IMR-90 (cell line): ENCODE measurements at regions not wholly inside any gene's neighbourhood (a gene's known extent, or its start where the extent isn't known, plus 50 kb on each side); places are given as distances from the start of the nearest gene placed in this dataset.

Experiments
- ATAC-seq: fragments of 200-7000 bp; cut with Tn5 transposase; 2 replicates; pipeline ENCODE4 v1.9.1; 2020; ENCODE audit warnings: low read depth, mild to moderate bottlenecking, moderate library complexity
- BruUV-seq: library from RNA; stranded (reverse); fragments of 400-500 nt; replicated peaks from 2 replicates; lab custom pipeline; 2021; lab: Mats Ljungman, UMichigan
- CTCF ChIA-PET: fragments of 300-600 bp; formaldehyde crosslinking; extraction: SDS; loops from one replicate; lab custom pipeline; 2021; ENCODE audit warnings: antibody characterized with exemption; lab: Yijun Ruan, JAX
- POLR2A ChIA-PET: fragments of 300-600 bp; sonication (Branson Sonifier 250); formaldehyde crosslinking; loops from one replicate; lab custom pipeline; 2022; ENCODE audit warnings: antibody characterized with exemption; ENCODE audit not compliant: unreplicated experiment; lab: Charles Lee
- DNase-seq: peaks from one replicate; pipeline ENCODE4 v3.0.0; 2013
- H2AFZ ChIP-seq: replicated peaks from 2 replicates; pipeline ENCODE3; 2013; ENCODE audit warnings: low read length, mild to moderate bottlenecking; ENCODE audit not compliant: poor library complexity
- H2AK5ac ChIP-seq: 2 replicates; pipeline ENCODE4 v1.6.1; 2013; ENCODE audit warnings: low read depth, low read length, inconsistent platforms
- H2AK9ac ChIP-seq: replicated peaks from 2 replicates; pipeline ENCODE3; 2013; ENCODE audit warnings: mild to moderate bottlenecking, low read depth, low read length, moderate library complexity; ENCODE audit not compliant: poor library complexity
- H2BK120ac ChIP-seq: 2 replicates; pipeline ENCODE4 v1.6.1; 2013; ENCODE audit warnings: low read depth, low read length, inconsistent platforms
- H2BK15ac ChIP-seq: 3 replicates; pipeline ENCODE4 v1.6.1; 2013; ENCODE audit warnings: low read depth, low read length, inconsistent platforms
- H2BK20ac ChIP-seq: 2 replicates; pipeline ENCODE4 v1.6.1; 2013; ENCODE audit warnings: low read depth, mild to moderate bottlenecking, inconsistent platforms, low read length, moderate library complexity
- H2BK5ac ChIP-seq: 2 replicates; pipeline ENCODE4 v1.6.1; 2013; ENCODE audit warnings: mild to moderate bottlenecking, low read depth, low read length, inconsistent platforms; ENCODE audit not compliant: poor library complexity, severe bottlenecking
- H3K14ac ChIP-seq: replicated peaks from 2 replicates; pipeline ENCODE4 v1.6.1; 2013; ENCODE audit warnings: low read depth, low read length, inconsistent platforms
- H3K18ac ChIP-seq: 2 replicates; pipeline ENCODE4 v1.6.1; 2013; ENCODE audit warnings: low read depth, low read length, control low read depth
- H3K23ac ChIP-seq: 2 replicates; pipeline ENCODE4 v1.6.1; 2013; ENCODE audit warnings: low read depth, low read length, inconsistent platforms
- H3K27ac ChIP-seq: 2 replicates; pipeline ENCODE4 v1.5.1; 2013; ENCODE audit warnings: mild to moderate bottlenecking, control low read depth, low read length; ENCODE audit not compliant: insufficient read depth
- H3K27me3 ChIP-seq: 2 replicates; pipeline ENCODE4 v1.6.1; 2013; ENCODE audit warnings: low read length; ENCODE audit not compliant: control insufficient read depth, insufficient read depth
- H3K36me3 ChIP-seq: 2 replicates; pipeline ENCODE4 v1.6.1; 2013; ENCODE audit warnings: low read length, mixed read lengths; ENCODE audit not compliant: control insufficient read depth, insufficient read depth
- H3K4ac ChIP-seq: 2 replicates; pipeline ENCODE4 v1.6.1; 2013; ENCODE audit warnings: low read depth, low read length, inconsistent platforms
- H3K4me1 ChIP-seq: 2 replicates; pipeline ENCODE4 v1.6.1; 2013; ENCODE audit warnings: low read length, mixed read lengths; ENCODE audit not compliant: control insufficient read depth, insufficient read depth
- H3K4me2 ChIP-seq: 2 replicates; pipeline ENCODE4 v1.6.1; 2013; ENCODE audit warnings: low read depth, mild to moderate bottlenecking, control low read depth, low read length, moderate library complexity
- H3K4me3 ChIP-seq: 2 replicates; pipeline ENCODE4 v1.5.1; 2013; ENCODE audit warnings: low read depth, mild to moderate bottlenecking, control low read depth, low read length, moderate library complexity; ENCODE audit not compliant: insufficient read depth
- H3K56ac ChIP-seq: 2 replicates; pipeline ENCODE4 v1.6.1; 2013; ENCODE audit warnings: low read length, inconsistent platforms; ENCODE audit not compliant: insufficient read depth; ENCODE audit errors: extremely low read depth
- H3K79me1 ChIP-seq, 2 experiments: 2 replicates each; pipeline ENCODE4 v1.6.1; 2013; ENCODE audit warnings: low read length in 2 of 2, inconsistent platforms in 1 of 2, low read depth in 1 of 2
- H3K9ac ChIP-seq: 2 replicates; pipeline ENCODE4 v1.6.1; 2013; ENCODE audit warnings: low read depth, low read length, control low read depth
- H3K9me1 ChIP-seq: 2 replicates; pipeline ENCODE4 v1.6.1; 2013; ENCODE audit warnings: low read length, inconsistent platforms; ENCODE audit not compliant: insufficient read depth
- H3K9me3 ChIP-seq: 2 replicates; pipeline ENCODE4 v1.6.1; 2013; ENCODE audit warnings: low read length; ENCODE audit not compliant: control insufficient read depth, insufficient read depth
- H4K20me1 ChIP-seq: 2 replicates; pipeline ENCODE4 v1.6.1; 2013; ENCODE audit warnings: low read length, inconsistent platforms; ENCODE audit not compliant: insufficient read depth
- H4K5ac ChIP-seq: 2 replicates; pipeline ENCODE4 v1.6.1; 2013; ENCODE audit warnings: mild to moderate bottlenecking, low read depth, low read length, control low read depth
- H4K8ac ChIP-seq, 2 experiments: 2 replicates each; pipeline ENCODE4 v1.6.1; 2013; ENCODE audit warnings: low read depth in 2 of 2, low read length in 2 of 2, control low read depth in 1 of 2, inconsistent platforms in 1 of 2
- H4K91ac ChIP-seq: 2 replicates; pipeline ENCODE4 v1.6.1; 2013; ENCODE audit warnings: low read depth, low read length, inconsistent platforms; ENCODE audit not compliant: insufficient read depth
- MAFK ChIP-seq: IDR thresholded peaks from 2 replicates; pipeline ENCODE4 v1.6.1; 2012; ENCODE audit warnings: low read depth, low read length, improper control_type of control experiment
- MAZ ChIP-seq: IDR thresholded peaks from 2 replicates; pipeline ENCODE4 v1.6.1; 2012; ENCODE audit warnings: low read depth, mild to moderate bottlenecking, low read length, improper control_type of control experiment, moderate library complexity, borderline replicate concordance
- WGBS, 2 experiments: methylation state at CpG; one replicate each; pipeline versions ENCODE4 v1.1.5 to v1.1.7; 2013; ENCODE audit warnings: missing lambda C conversion rate in 2 of 2; ENCODE audit not compliant: insufficient read length in 1 of 2; ENCODE audit errors: extremely low coverage in 2 of 2; 5-methylcytosine and 5-hydroxymethylcytosine counted together
- dilution Hi-C: fragments of 300-500 bp; cut with HindIII; formaldehyde crosslinking; loops from one replicate; pipeline ENCODE4 v1.14.3; 2018; ENCODE audit warnings: low sequenced_read_pairs; ENCODE audit not compliant: unreplicated experiment
- in situ Hi-C: fragments of 300-500 bp; cut with MboI; formaldehyde crosslinking; loops from 3 replicates; pipeline ENCODE4 v1.14.3; 2019; ENCODE audit warnings: low sequenced_read_pairs, inconsistent platforms, mixed read lengths
- intact Hi-C: fragments of 100-400 bp; cut with micrococcal nuclease; formaldehyde crosslinking; loops from 2 replicates; pipeline ENCODE4 v1.10.0; 2022
- TF ChIP-seq, protein P1 (sequence below): conservative IDR thresholded peaks from 2 replicates; pipeline ENCODE4 v1.5.1; 2012; ENCODE audit warnings: mild to moderate bottlenecking, low read depth, low read length, improper control_type of control experiment

DNA sequence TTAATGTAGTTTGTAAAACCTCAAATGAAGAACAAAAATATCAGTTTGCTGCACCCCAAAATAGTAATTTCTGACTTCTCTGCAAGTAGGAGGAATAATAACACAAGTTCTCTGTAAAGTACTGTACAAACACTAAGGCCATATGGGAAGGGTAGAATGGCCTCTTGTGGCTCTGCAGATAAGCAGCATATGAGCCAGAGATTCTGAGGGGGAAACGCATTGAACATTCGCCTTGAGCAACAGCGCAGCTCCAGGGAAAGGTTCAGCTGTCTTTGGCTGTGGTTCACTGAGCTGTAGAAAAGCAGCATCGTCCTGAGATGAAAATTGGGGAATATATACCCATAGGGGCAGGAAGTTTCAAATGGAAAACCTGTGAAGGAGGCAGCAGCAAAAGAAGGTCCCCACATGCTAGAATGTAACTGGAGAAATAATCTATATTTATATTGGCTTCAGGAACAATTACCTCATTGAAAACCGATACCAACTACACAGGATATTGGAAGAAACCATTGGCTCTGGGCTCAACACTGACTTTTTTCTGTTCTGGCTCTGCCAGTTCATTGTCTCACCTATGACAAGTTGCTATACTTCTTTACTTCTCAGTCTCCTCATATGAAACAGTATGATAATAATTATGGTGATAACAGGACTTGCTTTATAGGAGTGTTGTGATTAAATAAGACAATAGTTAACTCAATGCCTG, 357.6 kb upstream of the CPEB2 start:
- Histone ChIP-seq H3K79me1 (no peaks in the 10 kb centered on the region), H2AFZ (no peak overlapping the region), H4K91ac (no peak overlapping the region), H3K18ac (no peak overlapping the region), H2BK15ac (no peak overlapping the region), H3K27me3 (no peaks in the 10 kb centered on the region), H4K5ac (no peak overlapping the region), H3K4ac (no peak overlapping the region), H3K4me1 (no peaks in the 10 kb centered on the region), H3K56ac (no peak overlapping the region), H3K27ac (no peak overlapping the region), H2BK20ac (no peak overlapping the region), H4K20me1 (no peaks in the 10 kb centered on the region), H4K8ac (no peak overlapping the region), H3K14ac (no peak overlapping the region), H3K36me3 (no peaks in the 10 kb centered on the region), H2BK120ac (no peak overlapping the region), H3K4me2 (no peak overlapping the region), H3K4me3 (no peak overlapping the region), H3K9me1 (no peaks in the 10 kb centered on the region), H3K9me3 (no peaks in the 10 kb centered on the region), H2BK5ac (no peak overlapping the region), H2AK5ac (no peak overlapping the region), H2AK9ac (no peak overlapping the region), H3K9ac (no peak overlapping the region), H3K23ac (no peak overlapping the region)
- in situ Hi-C loops (no loop called here), dilution Hi-C loops (no loop called here), intact Hi-C loops (no loop called here)
- DNase-seq = no peak
- ATAC-seq = no peak
- BruUV-seq = no TSS peak
- POLR2A ChIA-PET = no interaction called here
- WGBS, 2 experiments = 33% methylated on average over 3 of the region's 5 CpGs; no CpG with 5 or more reads in 1 of the 2 experiments
- TF ChIP-seq, protein P1, sequence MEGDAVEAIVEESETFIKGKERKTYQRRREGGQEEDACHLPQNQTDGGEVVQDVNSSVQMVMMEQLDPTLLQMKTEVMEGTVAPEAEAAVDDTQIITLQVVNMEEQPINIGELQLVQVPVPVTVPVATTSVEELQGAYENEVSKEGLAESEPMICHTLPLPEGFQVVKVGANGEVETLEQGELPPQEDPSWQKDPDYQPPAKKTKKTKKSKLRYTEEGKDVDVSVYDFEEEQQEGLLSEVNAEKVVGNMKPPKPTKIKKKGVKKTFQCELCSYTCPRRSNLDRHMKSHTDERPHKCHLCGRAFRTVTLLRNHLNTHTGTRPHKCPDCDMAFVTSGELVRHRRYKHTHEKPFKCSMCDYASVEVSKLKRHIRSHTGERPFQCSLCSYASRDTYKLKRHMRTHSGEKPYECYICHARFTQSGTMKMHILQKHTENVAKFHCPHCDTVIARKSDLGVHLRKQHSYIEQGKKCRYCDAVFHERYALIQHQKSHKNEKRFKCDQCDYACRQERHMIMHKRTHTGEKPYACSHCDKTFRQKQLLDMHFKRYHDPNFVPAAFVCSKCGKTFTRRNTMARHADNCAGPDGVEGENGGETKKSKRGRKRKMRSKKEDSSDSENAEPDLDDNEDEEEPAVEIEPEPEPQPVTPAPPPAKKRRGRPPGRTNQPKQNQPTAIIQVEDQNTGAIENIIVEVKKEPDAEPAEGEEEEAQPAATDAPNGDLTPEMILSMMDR = no peak
- TF ChIP-seq MAFK (no peak), MAZ (no peak)
- CTCF ChIA-PET = no interaction called here
